ENCODE measurements at regions not wholly inside any gene's neighbourhood (a gene's known extent, or its start where the extent isn't known, plus 50 kb on each side); places are given as distances from the start of the nearest gene placed in this dataset.
A peak's percentile ranks its signal among the peaks of the same experiment; 100 is the strongest.

DNA sequence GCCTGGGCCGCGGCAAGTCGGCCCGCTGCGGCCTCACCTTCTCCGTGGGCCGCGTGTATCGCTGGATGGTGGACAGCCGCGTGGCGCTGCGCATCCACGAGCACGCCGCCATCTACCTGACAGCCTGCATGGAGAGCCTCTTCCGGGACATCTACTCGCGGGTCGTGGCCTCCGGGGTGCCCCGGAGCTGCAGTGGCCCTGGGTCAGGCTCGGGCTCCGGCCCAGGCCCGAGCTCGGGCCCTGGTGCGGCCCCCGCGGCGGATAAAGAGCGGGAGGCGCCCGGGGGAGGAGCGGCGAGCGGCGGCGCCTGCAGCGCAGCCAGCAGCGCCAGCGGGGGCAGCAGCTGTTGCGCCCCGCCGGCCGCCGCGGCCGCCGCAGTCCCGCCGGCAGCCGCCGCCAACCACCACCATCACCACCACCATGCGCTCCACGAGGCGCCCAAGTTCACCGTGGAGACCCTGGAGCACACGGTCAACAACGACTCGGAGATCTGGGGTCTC lies 226.2 kb upstream of the CRY1 start:
- peak; percentile 45 for DNase-seq (ENCODE audit: low spot score)
- ChIA-PET POLR2A (ENCODE audit: low non-redundant PET) (interaction anchor here (0.5 kb wide), 1 partner anchor 51 kb away, joined by 6 read pairs; no protein-coding TSS in a partner anchor), CTCF (interaction anchor here (0.9 kb wide), 1 partner anchor 356 kb away, joined by 3 read pairs; no protein-coding TSS in a partner anchor)
- no peaks in the 10 kb centered on the region for H3K9me3 ChIP-seq (ENCODE audit: low read depth, low read length, poor library complexity, severe bottlenecking)
- no peaks in the 10 kb centered on the region for H3K36me3 ChIP-seq (ENCODE audit: insufficient read depth, low read length, poor library complexity, severe bottlenecking)
- peak overlapping the region; percentile 61 for H3K4me3 ChIP-seq (ENCODE audit: low read depth, low read length, poor library complexity, severe bottlenecking)
- intact Hi-C loops (cut with micrococcal nuclease; ENCODE audit: unreplicated experiment) = loop anchor here (2.0 to 5.0 kb wide), 6 partner anchors 53 to 288 kb away; no protein-coding TSS in a partner anchor
- peaks cover 14% of the 10 kb centered on the region for H3K4me1 ChIP-seq (ENCODE audit: insufficient read depth, low read length, poor library complexity, severe bottlenecking)
- TF ChIP-seq EZH2 (IDR thresholded peaks at IDR 0.05; ENCODE audit: borderline replicate concordance, low read depth, low read length, poor library complexity, severe bottlenecking) = no peak
- TF ChIP-seq, protein P1, sequence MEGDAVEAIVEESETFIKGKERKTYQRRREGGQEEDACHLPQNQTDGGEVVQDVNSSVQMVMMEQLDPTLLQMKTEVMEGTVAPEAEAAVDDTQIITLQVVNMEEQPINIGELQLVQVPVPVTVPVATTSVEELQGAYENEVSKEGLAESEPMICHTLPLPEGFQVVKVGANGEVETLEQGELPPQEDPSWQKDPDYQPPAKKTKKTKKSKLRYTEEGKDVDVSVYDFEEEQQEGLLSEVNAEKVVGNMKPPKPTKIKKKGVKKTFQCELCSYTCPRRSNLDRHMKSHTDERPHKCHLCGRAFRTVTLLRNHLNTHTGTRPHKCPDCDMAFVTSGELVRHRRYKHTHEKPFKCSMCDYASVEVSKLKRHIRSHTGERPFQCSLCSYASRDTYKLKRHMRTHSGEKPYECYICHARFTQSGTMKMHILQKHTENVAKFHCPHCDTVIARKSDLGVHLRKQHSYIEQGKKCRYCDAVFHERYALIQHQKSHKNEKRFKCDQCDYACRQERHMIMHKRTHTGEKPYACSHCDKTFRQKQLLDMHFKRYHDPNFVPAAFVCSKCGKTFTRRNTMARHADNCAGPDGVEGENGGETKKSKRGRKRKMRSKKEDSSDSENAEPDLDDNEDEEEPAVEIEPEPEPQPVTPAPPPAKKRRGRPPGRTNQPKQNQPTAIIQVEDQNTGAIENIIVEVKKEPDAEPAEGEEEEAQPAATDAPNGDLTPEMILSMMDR (conservative IDR thresholded peaks at IDR 0.05; ENCODE audit: low read depth, low read length) = no peak
- BruUV-seq (replicated peaks) = no TSS peak
- H3K27me3 ChIP-seq (replicated peaks; ENCODE audit: insufficient read depth, low read depth, low read length, poor library complexity) = peaks cover 34% of the 10 kb centered on the region
- no peak overlapping the region for H3K27ac ChIP-seq (ENCODE audit: low read depth, low read length, poor library complexity, severe bottlenecking)

DNA sequence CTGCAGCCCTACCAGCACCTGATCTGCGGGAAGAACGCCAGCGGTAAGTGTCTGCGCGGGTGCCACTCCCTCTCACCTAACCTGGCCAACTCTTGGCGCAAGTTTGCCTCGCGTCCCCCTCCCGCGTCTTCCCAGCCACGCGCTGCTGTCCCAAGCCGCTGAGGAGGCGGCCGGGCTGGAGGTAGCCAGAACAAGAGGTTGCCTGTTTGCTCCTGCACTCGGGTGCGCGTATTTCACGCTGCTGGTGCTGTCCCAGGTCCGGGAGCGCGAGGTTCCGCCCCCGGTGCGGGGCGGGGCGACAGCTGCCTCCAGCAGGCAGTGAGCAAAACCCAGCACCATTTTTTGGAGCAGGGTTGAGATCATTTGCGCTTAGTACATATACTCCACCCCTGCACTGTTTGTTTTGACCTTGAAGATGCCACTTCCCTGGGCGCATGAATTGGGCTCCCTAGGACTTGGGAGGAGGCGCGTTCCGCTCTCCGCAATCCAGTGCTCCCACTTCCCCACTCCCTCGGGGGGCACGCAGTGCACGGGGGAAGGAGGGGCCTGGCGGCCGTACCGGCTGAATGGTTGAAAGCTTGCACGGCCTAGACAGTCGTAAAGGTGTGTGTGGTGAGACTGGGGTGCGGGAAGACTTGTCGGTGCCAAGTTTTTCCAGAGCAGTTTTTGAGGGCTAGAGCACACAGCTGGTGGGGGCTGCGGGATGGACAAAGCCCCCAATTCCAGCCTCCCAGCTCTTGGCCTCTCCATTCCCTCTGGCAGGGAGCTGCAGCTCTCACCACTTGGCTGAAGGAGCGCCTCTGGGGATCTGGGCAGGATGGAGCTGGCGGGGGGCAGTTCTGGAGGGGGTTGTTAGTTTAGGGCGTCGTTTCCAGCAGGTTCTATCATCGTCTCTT lies 226.9 kb upstream of the CRY1 start:
- intact Hi-C loops (cut with micrococcal nuclease; ENCODE audit: unreplicated experiment) = loop anchor here (5.0 kb wide), 1 partner anchor 52 kb away; no protein-coding TSS in a partner anchor

More for the DNA sequence above, 226.9 kb upstream of the CRY1 start:
- DNase-seq (ENCODE audit: low spot score) = peak; percentile 79
- Histone ChIP-seq H3K4me1 (ENCODE audit: insufficient read depth, low read length, poor library complexity, severe bottlenecking) (peaks cover 14% of the 10 kb centered on the region), H3K9me3 (ENCODE audit: low read depth, low read length, poor library complexity, severe bottlenecking) (no peaks in the 10 kb centered on the region), H3K4me3 (ENCODE audit: low read depth, low read length, poor library complexity, severe bottlenecking) (peak overlapping the region; percentile 61), H3K27ac (ENCODE audit: low read depth, low read length, poor library complexity, severe bottlenecking) (no peak overlapping the region), H3K27me3 (replicated peaks; ENCODE audit: insufficient read depth, low read depth, low read length, poor library complexity) (peaks cover 27% of the 10 kb centered on the region), H3K36me3 (ENCODE audit: insufficient read depth, low read length, poor library complexity, severe bottlenecking) (no peaks in the 10 kb centered on the region)
- CTCF ChIA-PET = interaction anchor here (0.7 to 1.3 kb wide), 3 partner anchors 77 to 355 kb away, joined by 3 read pairs; no protein-coding TSS in a partner anchor
- BruUV-seq (replicated peaks) = no TSS peak
- POLR2A ChIA-PET (ENCODE audit: low non-redundant PET) = no interaction called here
- TF ChIP-seq EZH2 (IDR thresholded peaks at IDR 0.05; ENCODE audit: borderline replicate concordance, low read depth, low read length, poor library complexity, severe bottlenecking) = no peak
- TF ChIP-seq, protein P1 (conservative IDR thresholded peaks at IDR 0.05; ENCODE audit: low read depth, low read length) = no peak
